AG20443 (cell line): ENCODE measurements at regions not wholly inside any gene's neighbourhood (a gene's known extent, or its start where the extent isn't known, plus 50 kb on each side); places are given as distances from the start of the nearest gene placed in this dataset.

Source experiments
- DNase-seq: peaks from one replicate; pipeline ENCODE4 v3.0.0; 2012; ENCODE audit warnings: low spot score, mixed read lengths

DNA sequence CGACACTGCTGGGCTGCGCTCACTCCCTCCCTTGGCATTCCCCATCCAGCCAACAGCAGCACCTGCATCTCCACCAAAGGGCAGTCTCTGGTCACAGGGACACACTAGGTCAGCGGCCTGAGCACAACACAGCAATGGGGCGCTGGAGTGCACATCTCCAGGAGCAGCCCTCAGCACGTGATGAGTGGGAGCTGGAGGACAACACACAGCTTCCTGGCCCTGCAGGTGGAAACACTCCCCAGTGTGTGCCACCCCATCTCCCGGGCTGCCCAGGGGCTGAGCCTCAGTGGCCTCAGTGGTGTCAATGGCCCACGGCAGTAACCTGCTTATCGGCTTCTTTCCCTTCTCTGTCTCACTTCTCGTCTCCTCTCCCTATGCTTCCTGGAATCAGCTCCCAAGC lies 96.8 kb upstream of the VSTM2B start:
- DNase-seq: no peak

DNA sequence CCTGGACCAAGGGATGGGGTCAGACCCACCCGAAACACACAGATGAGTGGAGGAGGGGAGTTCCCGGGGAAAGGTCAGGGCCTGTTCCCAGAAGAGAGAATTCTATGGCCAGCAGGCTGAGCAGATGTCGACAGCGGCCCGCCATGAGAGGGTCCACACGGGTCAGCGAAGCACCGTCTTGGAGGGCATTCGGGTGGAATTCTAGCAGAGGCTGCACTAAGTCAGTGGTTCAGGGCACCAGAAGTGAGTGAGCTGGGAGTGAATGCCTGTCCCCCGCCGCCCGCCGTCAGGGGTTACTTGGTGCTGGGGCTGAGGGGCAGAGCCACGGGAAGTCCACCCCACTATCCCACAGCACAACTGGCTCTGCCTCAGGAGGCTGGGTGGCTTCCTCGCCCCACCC lies 96.2 kb upstream of the VSTM2B start:
- no peak for DNase-seq

DNA sequence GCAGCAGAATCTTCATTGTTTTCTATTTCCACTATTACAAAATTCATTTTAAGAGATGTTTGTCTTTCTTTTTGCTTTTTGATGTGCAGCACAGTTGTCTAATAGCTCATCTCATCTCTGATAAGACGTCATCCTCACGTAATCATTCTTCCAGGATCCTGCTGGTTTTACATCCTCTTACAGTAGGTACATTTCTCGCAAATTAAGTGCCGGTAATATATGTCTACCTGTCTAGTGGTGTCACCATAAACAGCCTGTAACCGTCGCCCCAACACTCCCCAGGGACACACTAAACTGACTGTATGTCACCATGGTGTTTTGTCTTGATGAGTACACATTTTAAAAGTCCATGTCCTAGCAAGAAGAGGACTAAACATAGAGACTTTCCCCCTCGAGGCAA lies 94.5 kb upstream of the VSTM2B start:
- no peak for DNase-seq

DNA sequence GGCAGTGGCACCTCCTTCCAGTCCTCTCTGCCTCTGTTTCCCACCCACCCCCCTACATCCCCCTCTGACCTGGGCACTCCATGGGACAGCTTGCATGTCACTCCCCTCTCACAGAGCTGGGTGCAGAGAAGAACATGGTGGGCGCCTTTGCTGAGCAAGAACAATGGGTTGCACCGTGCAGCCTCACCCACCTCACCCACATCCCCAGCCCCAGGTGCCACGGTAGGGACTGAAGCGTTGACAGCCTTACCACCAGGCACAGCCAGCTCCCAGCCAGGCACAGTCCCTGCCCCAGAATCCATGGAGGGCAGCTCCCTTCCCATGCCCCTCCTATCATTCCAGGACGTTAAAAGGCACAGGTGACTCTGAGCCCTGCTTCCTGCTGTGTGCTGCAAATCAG lies 93.1 kb upstream of the VSTM2B start:
- DNase-seq: no peak

DNA sequence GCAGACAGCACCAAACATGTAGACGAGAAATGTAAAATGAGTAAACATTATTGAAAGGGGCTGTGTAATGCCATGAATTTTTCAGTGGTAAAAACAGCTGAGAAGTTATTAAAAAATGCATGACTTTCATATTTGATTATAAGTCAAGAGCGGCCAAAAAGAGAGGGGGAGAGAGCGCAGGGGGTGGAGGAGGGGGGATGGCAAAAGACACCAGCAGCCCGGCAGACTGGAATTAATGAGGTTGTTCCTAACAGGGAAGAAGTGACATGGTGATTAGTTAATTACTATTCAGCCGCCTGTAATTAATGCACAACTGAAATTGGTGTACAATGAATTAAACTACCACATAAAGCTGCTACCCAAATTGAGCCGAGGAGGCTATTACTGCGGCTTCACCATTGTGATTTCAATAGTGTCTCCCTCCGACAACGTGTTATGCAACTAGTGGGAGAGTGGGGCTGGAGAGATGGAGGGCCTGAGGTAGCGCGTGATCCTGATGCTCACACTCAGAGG lies 89.1 kb upstream of the VSTM2B start:
- DNase-seq: no peak

DNA sequence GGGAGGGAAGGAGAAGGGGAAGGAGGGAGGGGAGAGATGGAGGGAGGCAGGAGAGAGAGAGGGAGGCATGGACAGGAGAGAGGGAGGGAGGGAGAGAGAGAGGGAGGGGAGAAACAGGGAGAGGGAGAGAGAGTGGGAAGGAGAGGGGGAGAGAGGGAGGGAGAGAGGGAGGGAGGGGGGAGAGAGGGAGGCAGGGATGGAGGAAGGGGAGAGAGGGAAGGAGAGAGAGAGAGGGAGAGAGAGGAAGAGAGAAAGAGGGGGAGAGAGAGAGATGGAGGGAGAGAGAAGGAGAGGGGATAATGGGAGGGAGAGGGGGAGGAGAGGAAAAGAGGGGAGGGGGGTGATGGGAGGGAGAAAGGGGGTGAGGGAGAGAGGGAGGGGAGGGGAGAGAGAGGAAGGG lies 86.8 kb upstream of the VSTM2B start:
- no peak for DNase-seq

DNA sequence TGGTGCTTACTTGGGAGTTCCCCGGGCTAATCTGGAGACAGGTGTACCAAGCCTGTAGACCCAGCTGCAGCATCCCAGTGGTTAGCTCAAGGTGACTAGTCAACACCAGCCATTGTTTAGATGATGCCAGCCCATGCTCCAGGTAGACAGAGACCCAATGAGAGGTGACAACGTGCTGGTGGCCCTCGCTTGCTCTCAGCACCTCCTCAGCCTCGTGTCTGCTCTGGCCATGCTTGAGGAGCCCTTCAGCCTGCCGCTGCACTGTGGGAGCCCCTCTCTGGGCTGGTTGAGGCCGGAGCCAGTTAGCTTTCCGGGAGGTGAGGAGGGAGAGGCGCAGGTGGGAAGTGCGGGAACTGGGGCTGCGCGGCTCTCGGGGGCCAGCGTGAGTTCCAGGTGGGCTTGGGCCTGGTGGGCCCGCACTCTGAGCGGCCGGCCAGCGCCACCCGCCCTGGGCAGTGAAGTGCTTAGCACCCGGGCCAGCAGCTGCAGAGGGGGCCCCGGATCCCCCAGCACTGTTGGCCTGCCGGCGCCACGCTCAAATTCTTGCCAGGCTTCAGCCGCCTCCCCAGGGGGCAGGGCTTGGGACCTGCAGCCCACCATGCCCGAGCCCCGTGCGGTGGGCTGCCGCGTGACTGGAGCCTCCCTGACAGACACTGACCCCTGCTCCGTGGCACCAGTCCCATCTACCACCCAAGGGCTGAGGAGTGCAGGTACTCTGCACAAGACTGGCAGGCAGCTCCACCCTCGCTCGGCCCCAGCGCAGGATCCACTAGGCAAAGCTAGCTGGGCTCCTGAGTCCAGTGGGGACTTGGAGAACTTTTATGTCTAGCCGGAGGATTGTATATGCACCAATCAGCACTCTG lies 85.9 kb upstream of the VSTM2B start:
- DNase-seq: no peak

DNA sequence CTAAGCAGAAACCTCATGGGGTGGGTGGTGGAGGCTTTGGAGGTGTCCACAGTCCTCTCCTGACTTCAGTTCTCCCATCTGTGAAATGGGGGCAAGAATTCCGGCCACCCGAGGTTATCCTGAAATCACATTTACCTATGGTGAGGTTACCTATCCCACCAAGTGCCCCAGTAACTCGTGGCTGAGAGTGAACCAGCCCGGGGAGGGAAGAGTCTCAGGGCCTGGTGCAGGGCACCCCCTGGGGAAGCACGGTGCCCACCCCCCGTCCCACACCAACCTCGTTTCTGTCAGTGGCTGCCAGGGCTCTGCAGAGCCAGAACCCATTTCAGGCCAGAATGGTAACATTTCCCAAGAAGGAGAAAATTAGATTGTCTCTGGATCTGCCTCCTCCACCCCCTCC lies 83.7 kb upstream of the VSTM2B start:
- DNase-seq: no peak

DNA sequence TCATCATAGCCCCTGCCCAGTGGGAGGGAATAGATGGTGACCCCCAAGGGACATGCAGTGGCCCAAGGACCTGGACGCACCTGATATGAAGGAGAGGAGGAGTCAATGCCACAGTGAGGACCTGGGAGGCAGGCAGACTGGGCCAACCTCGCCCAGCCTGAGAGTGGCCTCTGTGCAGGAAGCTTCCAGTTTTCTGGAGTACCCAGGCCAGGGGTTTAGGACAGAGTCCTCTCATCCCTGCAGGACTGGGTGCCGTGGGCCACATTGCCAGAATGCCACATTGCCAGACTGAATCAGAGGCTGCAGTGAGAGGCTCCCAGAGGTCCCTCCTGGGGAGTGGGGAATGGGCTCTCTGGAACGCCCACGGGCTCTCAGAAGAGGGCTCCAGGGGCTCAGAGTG lies 82.9 kb upstream of the VSTM2B start:
- no peak for DNase-seq

DNA sequence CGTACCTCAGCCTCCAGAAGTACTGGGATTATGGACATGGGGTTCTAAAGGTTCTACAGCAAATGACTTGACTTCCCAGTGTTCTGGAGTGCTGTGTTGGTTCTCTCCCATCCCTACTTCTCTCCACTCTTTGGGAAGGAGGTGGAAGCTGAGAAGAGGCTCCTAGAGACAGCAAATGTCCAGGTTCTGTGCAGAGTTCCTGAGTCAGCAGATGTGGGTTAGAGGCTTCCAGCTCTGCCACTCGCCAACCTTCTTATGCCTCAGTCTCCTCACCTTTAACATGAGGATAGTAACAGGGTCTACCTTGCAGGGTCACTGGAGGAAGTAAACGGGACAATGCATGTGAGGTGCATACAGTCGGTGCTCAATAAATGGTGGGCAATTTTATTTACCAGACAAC lies 80.5 kb upstream of the VSTM2B start:
- no peak for DNase-seq

DNA sequence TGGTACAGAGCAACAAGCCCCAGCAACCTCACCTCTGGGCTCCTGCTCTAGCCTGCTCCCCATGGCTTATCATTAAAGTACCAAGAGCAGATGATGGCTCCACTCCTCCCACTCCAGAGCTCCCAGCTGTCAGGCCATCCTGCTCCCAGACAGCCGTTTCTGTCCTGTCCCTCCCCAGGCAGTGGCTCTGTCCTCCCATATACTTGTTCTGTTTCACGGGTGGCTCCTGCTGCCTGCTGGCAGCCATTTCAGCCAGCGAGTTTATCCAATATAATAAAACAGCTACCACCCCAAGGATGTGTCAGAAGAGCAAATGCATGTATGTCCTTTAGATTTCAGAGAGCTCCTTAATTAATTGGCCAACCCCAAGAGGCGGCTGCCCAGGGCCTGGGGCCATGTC lies 79.4 kb upstream of the VSTM2B start:
- DNase-seq: peak; percentile 6

DNA sequence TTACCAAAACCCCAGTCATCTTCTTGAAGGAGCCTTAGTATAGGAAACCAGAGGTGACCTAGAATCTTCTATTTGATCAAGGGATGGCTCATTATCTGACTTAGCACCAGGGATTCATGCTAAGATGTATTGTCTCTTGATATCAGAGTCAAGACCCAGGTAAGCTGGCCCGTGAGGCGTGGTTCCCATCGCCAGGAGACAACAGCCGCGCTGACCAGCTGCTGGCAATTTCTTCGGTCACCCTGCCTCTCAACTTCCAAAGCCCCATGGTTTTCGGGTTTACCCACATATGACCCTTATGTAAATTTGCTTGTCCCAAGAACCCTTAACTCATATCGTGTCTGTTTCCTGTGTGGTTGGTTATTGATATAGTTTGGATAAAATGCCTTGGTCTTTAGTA lies 77.7 kb upstream of the VSTM2B start:
- DNase-seq: no peak

DNA sequence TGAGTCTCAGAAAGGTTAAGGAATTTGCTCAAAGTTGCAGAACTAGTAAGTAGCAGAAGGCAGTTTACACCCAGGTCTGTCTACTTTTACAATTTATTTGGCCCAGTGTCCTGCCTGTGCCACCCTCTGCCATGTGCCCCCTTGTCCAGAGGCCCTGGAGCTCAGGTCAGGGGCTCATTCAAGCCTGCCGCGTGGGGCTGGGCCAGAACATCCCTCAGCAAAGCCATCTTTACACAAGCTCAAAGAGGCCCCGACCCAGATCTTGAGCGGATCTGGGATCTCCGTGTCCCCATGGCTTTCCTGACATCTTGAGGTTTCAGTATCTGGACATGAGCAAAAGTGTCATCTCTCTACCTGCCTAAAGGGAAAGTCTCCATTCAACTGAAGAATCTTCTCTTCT lies 76.4 kb upstream of the VSTM2B start:
- no peak for DNase-seq

DNA sequence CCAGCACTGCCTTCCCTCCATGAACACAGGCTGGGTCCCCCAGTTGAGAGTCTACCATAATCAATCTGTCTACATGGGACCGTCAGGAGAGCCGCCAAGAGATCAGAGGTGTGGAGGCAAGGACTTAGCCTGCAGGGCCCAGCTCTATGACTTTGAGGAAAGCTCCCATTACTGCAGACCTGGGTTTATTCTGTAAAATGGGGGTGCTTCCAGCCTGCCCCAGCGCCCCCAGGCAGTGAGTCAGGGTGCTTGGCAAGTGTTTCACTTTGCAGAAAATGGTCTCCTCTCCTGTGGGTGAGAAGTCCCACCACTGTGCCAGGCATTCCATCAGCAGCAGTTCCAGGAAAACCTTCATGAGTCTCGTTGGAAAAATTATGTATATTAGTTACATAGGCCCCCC lies 75.5 kb upstream of the VSTM2B start:
- DNase-seq: no peak

DNA sequence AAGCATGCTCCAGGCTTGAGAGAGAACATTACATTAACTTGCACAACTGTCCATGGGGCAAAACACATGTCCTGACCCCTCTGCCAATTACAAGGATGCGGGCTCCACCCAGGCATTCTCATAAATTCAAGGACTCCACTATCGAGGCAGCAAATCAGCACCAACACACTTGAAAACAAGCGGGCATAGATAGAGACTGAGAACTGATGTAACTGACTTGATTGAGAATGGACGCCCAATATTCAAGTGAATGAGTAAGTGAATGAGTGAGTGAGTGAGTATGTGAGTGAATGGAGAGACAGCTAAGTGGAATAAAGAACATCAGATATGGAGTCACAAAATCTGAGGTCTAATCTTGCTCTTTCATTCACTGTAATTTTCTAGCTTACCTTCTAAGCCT lies 75.0 kb upstream of the VSTM2B start:
- DNase-seq: no peak

DNA sequence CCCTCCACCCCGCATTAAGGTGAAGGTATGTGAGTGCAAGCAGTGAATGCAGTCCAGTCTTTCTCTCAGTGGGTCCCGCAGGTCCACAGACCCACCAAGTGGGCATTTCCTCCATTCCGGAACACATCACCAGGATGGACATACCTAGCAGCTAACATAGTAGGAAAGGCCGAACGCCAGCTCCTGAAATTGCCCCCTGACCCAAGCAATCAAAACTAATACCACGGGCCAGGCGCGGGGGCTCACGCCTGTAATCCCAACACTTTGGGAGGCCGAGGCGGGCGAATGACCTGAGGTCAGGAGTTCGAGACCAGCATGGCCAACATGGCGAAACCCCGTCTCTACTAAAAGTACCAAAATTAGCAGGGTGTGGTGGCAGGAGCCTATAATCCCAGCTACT lies 71.7 kb upstream of the VSTM2B start:
- DNase-seq: no peak

DNA sequence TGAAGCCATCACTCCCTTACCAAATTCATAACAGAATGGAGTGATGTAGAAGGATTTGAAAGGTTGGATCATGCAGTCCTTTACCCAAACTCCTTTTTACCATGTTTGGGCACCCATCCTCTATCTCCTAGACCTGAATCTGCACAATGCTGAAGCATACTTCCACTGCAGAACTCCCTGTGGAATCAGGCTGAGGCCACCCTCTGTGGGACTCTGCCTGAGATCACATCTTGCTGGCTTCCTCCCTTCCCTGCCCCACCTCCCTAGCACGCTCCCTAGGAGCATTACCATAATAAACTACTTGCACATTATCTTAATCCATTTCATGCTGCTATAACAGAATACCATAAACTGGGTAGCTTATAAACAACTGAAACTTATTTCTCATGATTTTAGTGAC lies 68.4 kb upstream of the VSTM2B start:
- no peak for DNase-seq

DNA sequence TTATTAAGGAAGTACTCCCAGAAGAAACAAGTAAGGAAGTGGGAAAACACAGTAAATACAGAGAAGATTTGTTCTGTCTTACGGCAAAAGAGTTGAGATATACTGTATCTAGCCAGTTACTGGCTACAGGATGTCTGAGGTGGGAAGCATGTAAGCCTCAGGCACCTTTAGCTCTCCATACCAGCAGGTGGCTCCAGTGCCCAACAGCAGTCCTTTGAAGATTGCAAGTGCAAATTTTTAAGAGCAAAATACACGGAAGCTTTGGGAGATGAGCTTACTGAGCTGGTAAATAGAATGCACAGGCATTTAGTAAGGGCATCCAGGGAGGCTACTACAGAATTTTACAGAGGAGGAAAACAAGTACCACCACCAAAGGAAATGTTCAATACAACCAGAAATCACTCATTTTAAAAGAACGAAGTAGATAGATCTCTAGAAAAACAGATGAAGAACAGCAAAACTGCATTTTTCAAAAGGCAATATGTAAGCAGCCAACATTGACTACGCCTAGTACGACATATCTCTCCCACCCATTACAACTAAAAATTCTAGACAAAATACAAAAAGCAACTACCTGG lies 57.9 kb upstream of the VSTM2B start:
- DNase-seq: peak; percentile 17

DNA sequence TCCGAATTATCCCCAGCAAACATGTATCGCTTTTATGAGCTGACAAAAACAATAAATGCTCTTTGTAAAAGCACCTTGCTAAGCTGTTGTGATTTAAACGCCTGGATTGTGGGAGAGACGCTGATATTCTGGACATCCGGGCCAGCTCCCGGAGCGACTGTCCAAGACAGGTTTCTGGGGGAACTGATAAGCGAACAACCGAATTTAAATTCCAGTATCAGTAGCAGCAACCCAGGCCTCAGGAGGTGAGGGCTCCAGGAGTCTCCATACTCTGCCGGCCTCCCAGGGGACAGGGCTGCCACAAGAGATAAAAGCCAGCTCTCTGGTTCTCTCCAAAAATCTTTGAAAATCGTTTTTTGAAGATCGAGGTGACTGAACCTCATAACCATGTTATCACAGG lies 50.3 kb upstream of the VSTM2B start:
- no peak for DNase-seq
